GM23248 (cell line): ENCODE measurements at regions not wholly inside any gene's neighbourhood (a gene's known extent, or its start where the extent isn't known, plus 50 kb on each side); places are given as distances from the start of the nearest gene placed in this dataset.

Source experiments
- EZH2 ChIP-seq: fragments of 200-600 bp; sonication (generic); IDR thresholded peaks from 2 replicates; pipeline ENCODE4 v1.6.1; 2018; ENCODE audit warnings: antibody characterized with exemption, mild to moderate bottlenecking; ENCODE audit not compliant: insufficient read depth, poor library complexity, severe bottlenecking
- EZH2phosphoT487 ChIP-seq: fragments of 200-600 bp; sonication (generic); IDR thresholded peaks from 2 replicates; pipeline ENCODE4 v1.6.1; 2018; ENCODE audit warnings: antibody characterized with exemption, moderate library complexity, mild to moderate bottlenecking, low read depth; ENCODE audit not compliant: insufficient read depth

DNA sequence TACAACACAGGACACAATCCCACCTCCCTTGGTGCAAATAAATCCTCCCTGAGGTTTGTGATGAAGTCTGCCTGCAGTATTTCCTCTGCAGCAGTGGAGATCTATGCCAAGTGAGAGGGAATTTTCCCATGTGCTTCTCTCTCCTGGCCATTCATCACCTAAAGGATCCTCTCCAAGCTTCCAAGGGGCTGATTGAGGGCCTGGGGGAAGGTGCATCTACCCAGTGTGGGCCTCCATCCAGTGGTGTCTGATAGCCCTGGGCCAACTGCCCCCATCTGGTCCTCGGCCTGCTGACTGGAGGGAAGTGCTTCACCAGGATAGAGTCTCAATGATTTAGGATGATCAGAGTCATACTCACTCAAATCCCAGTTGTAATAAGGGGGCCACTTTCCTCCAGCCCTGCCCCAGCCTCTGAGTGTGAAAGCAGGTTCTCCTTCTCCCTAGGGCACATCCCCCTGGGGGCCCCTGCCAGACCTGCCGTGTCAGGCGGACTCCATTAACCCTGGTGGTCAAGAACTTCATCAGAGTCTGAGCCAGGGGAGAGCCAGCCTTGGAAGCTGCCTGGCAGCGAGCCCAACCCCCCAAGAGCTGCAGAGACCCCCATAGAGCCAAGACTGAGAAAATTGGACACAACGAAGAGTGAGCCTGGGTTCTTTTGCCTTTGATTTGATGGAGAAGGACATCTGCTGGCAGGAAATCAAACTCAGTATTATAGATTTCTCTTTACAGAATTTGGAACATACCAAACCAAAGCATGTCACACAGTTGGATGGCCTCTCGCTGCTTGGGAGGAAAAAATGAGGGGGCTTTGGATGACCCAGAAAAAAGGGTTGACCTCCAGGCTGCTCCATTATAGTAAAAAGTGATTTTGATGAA is 509.6 kb downstream of the CMPK2 start:
- TF ChIP-seq EZH2 (no peak), EZH2phosphoT487 (no peak)
